Stimulated activated effector memory CD8-positive, alpha-beta T cell treated with anti-CD3 and anti-CD28 coated beads, Interleukin-12 subunit alpha, Interleukin-12 subunit beta, amount 100 ng/mL, for 72 hours (primary cell): ENCODE measurements at regions not wholly inside any gene's neighbourhood (a gene's known extent, or its start where the extent isn't known, plus 50 kb on each side); places are given as distances from the start of the nearest gene placed in this dataset.
"Not testable (repeated sequence)": the region's sequence is repeated elsewhere in the genome, so short reads cannot be mapped to it uniquely, and the experiment has no call there.

ENCODE experiments used
- ATAC-seq: fragments of 150-1000 bp; cut with Tn5 transposase; 2 replicates; pipeline ENCODE4 v1.10.0; 2021
- DNase-seq, 2 donors: peaks; one replicate each; pipeline ENCODE4 v3.0.0; 2021 to 2022; ENCODE audit warnings: low spot score in 2 of 2
- H3K27ac Mint-ChIP-seq: one replicate; pipeline ENCODE4 v1.8.0; 2022; ENCODE audit warnings: mild to moderate bottlenecking, mixed read lengths
- H3K36me3 Mint-ChIP-seq: one replicate; pipeline ENCODE4 v1.8.0; 2022; ENCODE audit warnings: mild to moderate bottlenecking, mixed read lengths
- H3K4me1 Mint-ChIP-seq: one replicate; pipeline ENCODE4 v1.8.0; 2022; ENCODE audit warnings: mixed read lengths
- H3K4me3 Mint-ChIP-seq: one replicate; pipeline ENCODE4 v1.8.0; 2022; ENCODE audit warnings: mild to moderate bottlenecking, mixed read lengths
- H3K9me3 Mint-ChIP-seq: one replicate; pipeline ENCODE4 v1.8.0; 2022; ENCODE audit warnings: mixed read lengths

DNA sequence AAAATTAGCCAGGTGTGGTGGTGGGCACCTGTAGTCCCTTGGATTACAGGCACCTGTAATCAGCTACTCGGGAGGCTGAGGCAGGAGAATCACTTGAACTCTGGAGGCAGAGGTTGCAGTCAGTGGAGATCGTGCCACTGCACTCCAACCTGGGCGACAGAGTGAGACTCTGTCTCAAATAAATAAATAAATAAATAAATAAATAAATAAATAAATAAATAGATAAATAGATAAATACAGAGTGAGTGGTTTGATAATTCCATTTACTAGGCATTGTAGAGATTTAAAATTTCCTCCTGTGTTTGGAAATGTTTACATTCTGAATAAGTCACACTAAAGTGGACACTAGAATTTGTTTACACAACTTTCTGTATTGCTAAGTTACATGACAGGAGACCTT lies 504.4 kb upstream of the SEL1L start:
- not testable (repeated sequence) for H3K9me3 Mint-ChIP-seq, H3K27ac Mint-ChIP-seq, H3K36me3 Mint-ChIP-seq, ATAC-seq, DNase-seq, H3K4me3 Mint-ChIP-seq, H3K4me1 Mint-ChIP-seq

DNA sequence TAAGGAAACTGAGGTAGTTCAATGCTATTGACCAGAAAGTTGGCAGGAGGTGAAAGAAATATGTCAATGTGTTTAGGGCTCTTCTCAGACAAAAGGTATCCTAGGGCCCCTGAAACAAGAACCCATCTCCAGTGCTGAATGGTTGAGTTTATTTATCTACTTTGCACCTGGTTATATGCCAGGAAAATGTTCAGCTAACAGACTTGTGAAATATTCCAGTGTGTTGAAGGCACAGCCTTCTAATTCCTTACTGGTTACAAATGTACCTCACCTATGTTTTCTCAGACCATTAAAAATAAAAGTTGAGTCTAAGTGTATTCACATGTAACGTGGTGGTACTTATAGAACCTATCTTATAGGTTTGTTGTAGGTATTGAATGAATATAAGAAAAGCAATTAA lies 511.7 kb upstream of the SEL1L start:
- ATAC-seq: no peak
- Mint-ChIP-seq H3K36me3 (no peaks in the 10 kb centered on the region), H3K27ac (no peak overlapping the region), H3K4me1 (no peaks in the 10 kb centered on the region), H3K9me3 (peaks cover 13% of the 10 kb centered on the region), H3K4me3 (no peak overlapping the region)
- DNase-seq: no peak

DNA sequence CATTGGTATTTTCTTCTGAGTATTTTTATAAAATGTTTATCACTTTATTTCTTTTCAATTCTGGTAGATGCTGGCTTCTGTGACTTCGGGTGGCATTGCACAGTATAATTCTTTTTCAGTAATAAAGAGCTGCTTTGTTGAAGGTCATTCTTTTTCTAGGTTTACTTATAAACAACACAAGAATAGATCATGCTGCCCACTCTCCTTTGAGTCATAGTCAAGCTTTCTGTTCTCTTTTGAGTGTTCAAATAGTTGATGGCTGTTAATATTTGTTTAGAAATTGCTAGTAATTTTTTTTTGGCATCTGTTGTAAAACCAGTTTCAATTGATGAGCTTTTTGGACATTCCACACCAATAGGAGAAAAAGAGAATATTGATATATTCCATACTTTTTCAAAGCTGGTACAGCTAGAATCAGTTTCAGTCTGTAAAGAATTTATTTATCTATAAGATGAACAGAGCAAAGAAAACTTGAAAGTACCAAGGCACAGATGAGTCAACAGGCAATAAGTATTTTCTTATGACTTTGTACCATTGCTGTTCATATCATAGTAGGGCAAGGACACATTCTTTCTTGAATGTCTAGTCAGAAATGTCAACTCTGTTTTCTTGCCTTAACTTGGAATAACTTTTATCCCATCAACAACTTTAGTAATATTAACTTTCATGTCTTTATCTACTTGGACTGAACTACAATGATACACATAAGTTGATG lies 513.0 kb upstream of the SEL1L start:
- Mint-ChIP-seq H3K27ac (no peak overlapping the region), H3K4me3 (no peak overlapping the region), H3K4me1 (no peaks in the 10 kb centered on the region), H3K9me3 (peaks cover 16% of the 10 kb centered on the region), H3K36me3 (no peaks in the 10 kb centered on the region)
- DNase-seq (no peak), ATAC-seq (no peak)

DNA sequence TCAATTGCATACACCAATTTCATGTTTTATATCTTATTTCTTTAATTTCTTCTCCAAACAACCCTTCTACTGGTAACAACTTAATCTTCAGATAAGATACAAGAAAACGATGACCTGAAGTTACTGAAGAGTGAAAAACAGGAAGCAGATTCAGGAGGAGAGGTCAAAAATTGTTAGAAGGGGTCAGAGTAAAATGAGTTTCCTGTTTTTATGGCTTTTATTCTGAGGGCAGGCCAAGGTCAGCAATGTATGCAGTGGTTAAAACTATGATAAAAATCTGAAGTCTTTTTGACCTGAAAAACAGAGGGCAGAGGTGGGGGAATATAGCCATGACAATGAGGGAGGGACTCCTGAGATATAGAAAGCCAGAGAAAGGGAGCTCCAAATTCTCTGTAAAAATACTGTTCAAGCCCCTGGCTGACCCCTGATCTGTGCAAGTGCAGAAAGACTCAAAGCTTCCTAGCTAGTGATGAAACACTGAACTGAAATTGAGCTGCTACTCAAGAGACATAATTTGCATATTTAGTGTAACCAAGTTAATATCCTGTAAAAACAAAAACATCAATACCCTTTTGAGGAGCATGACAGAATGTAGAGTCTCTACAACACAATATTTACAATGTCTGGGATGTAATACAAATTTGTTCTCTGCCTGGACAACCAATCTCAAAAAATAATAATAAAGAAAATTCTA lies 514.3 kb upstream of the SEL1L start:
- peaks cover 16% of the 10 kb centered on the region for H3K9me3 Mint-ChIP-seq
- H3K4me3 Mint-ChIP-seq: no peak overlapping the region
- H3K36me3 Mint-ChIP-seq: no peaks in the 10 kb centered on the region
- no peak for DNase-seq
- no peak overlapping the region for H3K27ac Mint-ChIP-seq
- H3K4me1 Mint-ChIP-seq: no peaks in the 10 kb centered on the region
- no peak for ATAC-seq

DNA sequence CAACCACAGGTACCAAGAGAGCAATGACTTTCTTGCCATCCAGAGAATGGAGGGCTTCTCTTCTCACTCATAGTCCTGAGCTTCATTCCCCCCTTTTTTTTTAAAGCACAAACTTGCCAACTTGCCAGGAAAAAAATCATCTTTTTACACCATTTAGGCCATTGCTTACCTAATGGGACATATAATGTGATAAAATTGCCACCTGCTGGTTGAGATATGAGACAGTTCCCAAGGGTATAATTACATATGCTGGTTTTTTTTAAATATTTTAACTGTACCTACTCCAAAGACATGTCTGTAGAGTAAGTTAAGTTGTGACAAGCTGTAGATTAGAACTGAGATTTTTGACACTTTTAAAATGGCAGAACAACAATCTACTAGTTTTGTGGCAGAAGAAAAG lies 519.1 kb upstream of the SEL1L start:
- Mint-ChIP-seq H3K4me1 (no peaks in the 10 kb centered on the region), H3K27ac (no peak overlapping the region), H3K9me3 (peaks cover 18% of the 10 kb centered on the region), H3K36me3 (no peaks in the 10 kb centered on the region), H3K4me3 (no peak overlapping the region)
- ATAC-seq: no peak
- no peak for DNase-seq

DNA sequence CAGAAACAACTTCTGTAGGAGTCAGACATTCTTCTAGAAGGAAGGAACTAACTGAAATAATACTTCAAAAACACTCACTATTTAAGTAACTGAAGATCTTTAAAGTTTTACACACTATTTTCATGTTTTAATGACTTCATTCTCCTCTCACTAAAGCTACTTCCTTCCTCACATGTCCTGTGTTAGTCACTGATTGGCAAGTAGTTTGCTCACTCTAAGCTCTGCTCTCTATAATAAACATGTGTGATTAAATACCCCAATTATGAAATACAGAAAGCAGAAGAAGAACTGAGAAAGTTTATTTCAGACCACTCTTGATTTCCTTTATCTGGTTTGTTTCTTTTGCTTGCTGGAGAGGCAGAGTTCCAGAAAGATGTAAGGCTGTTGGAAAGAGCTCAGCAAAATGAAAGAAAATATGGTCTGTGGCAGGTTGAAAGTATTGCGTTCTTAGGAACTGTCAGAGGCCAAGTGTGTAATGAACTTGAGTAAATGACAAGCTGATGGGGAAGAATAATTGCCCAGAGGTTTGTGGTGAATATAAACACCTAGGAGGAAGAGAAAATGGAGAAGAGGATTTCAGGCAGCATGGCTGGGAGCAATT lies 522.0 kb upstream of the SEL1L start:
- Mint-ChIP-seq H3K27ac (no peak overlapping the region), H3K4me3 (no peak overlapping the region), H3K4me1 (no peaks in the 10 kb centered on the region), H3K9me3 (peaks cover 13% of the 10 kb centered on the region), H3K36me3 (no peaks in the 10 kb centered on the region)
- ATAC-seq (no peak), DNase-seq (no peak)

DNA sequence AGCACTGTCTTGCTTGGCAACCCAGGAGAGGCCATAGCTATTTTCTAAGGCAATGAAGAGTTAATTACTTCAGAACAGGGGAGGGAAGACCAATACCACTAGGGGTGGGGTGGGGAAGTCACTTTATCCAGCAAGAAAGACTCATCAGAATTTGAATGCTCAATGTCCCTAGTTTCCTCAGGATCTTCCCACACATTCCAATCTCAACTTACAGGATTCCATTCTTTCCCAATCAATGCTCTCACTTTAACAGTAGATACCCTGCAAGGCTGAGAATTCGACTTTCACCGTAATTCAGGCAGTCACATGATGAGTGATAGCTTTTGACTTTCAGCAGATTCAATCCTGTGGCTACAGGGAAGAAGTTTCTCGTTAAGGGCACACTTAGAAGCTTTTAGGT lies 526.6 kb upstream of the SEL1L start:
- Mint-ChIP-seq H3K27ac (no peak overlapping the region), H3K9me3 (peaks cover 33% of the 10 kb centered on the region), H3K36me3 (no peaks in the 10 kb centered on the region), H3K4me3 (no peak overlapping the region), H3K4me1 (no peaks in the 10 kb centered on the region)
- DNase-seq (no peak), ATAC-seq (no peak)

DNA sequence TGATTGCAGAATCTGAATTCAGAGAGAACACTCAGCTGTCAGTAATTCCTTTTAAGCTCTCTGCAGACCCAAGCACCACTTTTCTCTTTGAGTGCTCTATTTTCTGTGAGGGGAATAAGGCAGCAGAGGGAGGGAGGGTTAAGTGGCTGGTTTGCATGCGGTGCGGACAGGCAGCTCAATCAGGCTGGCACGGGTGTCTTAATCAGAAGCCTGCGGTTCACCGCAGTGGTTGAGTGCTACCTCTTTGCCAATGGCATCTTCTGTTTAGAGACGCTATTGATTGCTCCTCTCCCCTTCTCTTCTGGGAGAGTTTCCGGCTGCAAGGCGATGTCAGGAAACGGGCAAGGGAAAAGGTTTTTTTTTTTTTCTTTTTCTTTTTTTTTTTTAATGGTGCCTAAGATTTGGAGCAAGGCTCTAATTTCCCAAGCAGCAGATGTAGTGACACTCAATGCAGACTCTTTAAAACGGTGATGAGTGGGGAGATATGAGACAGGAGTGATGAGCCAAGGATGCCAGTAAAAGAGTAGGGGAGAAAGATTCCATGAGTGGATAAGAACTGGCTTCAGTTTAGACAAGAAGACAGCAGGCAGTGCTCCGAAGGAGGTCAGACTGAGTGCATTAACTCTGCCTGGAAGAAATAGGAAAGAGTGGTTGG lies 533.7 kb upstream of the SEL1L start:
- H3K4me3 Mint-ChIP-seq: no peak overlapping the region
- ATAC-seq (no peak), DNase-seq (no peak)
- no peaks in the 10 kb centered on the region for H3K36me3 Mint-ChIP-seq
- peaks cover 39% of the 10 kb centered on the region for H3K9me3 Mint-ChIP-seq
- H3K27ac Mint-ChIP-seq: no peak overlapping the region
- no peaks in the 10 kb centered on the region for H3K4me1 Mint-ChIP-seq

DNA sequence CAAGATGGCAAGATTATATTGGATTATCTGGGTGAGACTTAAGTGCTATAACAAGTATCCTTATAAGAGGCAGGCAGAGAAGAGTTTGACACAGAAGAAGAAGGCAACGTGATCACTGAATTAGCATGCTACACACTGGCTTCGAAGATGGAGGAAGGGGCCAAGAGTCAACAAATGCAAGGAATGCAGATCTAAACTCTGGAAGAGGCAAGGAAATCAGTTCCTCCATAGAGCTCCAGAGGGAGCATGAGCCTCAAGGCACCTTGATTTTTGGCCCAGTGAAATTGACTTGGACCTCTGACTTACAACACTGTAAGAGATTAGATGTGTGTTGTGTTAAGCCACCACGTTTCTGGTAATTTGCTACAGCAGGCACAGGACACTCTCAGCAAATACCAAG lies 536.4 kb upstream of the SEL1L start:
- no peak overlapping the region for H3K4me3 Mint-ChIP-seq
- H3K27ac Mint-ChIP-seq: no peak overlapping the region
- ATAC-seq: no peak

DNA sequence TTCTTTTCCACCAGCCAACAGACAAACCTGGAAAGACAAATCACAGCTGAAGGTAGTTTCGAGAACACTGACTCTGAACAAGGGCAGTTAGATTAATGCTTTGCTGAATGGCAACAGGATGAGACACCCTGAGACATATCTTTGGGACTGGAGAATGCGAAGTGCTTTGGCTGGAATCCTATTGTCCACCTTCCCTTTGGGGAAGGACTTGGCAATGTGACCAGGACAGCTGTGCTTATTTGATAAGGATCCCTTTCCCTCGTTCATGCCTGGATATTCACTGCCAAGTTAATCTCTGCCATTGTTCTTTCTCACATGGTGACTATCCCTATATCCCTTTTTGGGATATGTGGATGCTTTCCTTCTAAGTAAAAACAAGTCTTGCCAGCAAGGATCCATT lies 537.1 kb upstream of the SEL1L start:
- ATAC-seq (no peak), DNase-seq (no peak)
- Mint-ChIP-seq H3K9me3 (peaks cover 21% of the 10 kb centered on the region), H3K4me3 (no peak overlapping the region), H3K27ac (no peak overlapping the region), H3K4me1 (no peaks in the 10 kb centered on the region), H3K36me3 (no peaks in the 10 kb centered on the region)

More for the DNA sequence above, 536.4 kb upstream of the SEL1L start:
- no peak for DNase-seq
- Mint-ChIP-seq H3K4me1 (no peaks in the 10 kb centered on the region), H3K9me3 (peaks cover 22% of the 10 kb centered on the region), H3K36me3 (no peaks in the 10 kb centered on the region)

DNA sequence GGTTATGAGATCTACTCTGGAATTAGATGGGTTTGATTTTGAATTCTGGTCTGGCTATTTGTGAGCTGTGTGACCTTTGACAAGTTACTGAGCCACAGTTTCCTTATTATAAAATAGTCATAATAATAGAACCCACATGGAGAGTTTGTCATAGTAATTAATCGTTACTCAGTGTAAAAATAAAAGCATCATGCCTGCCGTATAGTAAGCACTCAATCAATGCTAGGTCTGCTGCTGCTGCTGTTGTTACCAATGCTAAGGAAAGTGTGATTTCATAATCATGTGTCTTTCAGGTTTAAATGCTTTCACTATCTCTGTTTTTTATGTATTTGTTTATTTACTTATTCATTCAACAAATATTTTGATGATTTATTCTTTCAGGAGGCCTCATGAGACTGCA lies 539.9 kb upstream of the SEL1L start:
- Mint-ChIP-seq H3K9me3 (peaks cover 19% of the 10 kb centered on the region), H3K36me3 (no peaks in the 10 kb centered on the region), H3K4me1 (no peaks in the 10 kb centered on the region), H3K4me3 (no peak overlapping the region), H3K27ac (no peak overlapping the region)
- DNase-seq (no peak), ATAC-seq (no peak)

DNA sequence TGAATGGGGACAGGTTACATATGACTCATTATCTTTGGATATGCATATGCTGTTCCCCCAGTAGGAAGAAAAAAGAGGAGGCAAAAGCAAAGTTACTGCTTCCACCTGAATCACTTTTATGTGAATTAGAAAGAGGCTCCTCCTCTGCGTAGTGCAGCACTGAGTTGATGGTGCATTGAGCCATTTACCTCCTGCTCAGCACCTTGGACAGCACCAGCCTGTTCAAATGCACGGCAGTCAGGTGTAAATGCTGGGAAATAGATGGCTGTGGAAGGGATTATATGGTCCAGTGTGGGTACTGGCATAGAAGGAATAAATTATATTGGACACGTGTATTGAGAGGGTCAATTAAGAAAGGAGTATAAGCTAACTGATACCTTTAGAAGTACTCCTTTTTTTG lies 541.9 kb upstream of the SEL1L start:
- DNase-seq: no peak
- Mint-ChIP-seq H3K36me3 (no peaks in the 10 kb centered on the region), H3K9me3 (peaks cover 11% of the 10 kb centered on the region), H3K27ac (no peak overlapping the region), H3K4me1 (no peaks in the 10 kb centered on the region), H3K4me3 (no peak overlapping the region)
- no peak for ATAC-seq

DNA sequence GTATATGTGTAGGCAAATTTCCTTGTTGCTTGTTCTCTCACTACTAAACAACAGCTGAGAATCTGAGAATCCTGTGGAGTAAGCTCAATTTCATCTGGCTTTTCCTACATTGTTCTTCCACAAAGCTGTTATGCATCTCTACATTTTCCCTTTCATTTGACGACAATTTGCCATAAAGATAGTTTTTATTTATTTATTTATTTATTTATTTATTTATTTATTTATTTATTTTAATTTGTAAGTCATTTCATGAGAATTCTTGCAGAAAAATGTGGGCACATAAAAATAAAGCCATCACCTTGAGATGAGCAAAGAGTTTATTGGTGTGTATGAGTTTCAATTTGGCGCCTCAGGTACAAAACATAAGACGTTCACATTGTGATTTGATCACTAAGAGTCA lies 545.9 kb upstream of the SEL1L start:
- no peak overlapping the region for H3K27ac Mint-ChIP-seq
- ATAC-seq: no peak
- H3K9me3 Mint-ChIP-seq: peaks cover 20% of the 10 kb centered on the region
- no peak for DNase-seq
- no peak overlapping the region for H3K4me3 Mint-ChIP-seq
- no peaks in the 10 kb centered on the region for H3K36me3 Mint-ChIP-seq
- no peaks in the 10 kb centered on the region for H3K4me1 Mint-ChIP-seq

DNA sequence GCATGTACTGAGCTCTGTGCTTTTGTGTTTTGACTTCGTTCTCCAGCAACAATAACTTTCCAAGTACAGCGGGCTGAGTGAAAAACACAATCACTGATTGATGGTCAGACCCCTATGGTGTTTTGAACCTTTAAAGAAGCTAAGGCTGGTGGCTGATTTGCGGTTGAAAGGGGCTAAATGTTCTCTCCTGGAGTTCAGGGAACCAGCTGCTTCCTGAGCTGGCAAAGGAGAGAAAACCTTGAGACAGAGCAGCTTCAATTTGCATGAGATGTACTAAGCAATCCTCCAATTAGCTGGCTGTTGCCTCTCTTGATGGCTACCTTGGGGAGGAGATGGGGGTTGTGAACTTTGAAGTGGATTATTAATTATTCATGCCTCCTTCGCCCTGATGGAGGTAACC lies 546.7 kb upstream of the SEL1L start:
- no peak for DNase-seq
- Mint-ChIP-seq H3K4me1 (no peaks in the 10 kb centered on the region), H3K36me3 (no peaks in the 10 kb centered on the region), H3K4me3 (no peak overlapping the region), H3K9me3 (peaks cover 19% of the 10 kb centered on the region), H3K27ac (no peak overlapping the region)
- no peak for ATAC-seq

DNA sequence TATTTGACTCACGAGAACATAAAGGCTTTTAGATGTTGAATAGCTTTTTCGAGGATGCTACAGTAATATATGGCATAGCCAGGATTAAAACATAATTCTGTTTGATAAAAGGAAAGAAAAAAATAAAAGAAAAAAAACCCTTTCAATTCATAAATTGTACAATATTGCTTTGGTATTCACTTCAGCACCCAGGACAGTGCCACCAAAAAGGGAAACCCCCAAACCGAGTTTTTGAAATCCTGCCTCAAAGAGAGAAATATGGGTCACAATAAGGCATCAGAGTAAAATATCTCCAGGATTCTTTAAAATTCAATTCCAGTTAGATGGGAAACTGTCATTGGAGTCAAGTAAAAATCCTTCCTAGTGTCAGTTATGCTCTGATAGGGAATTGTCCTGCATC lies 551.2 kb upstream of the SEL1L start:
- no peak for ATAC-seq
- H3K4me1 Mint-ChIP-seq: no peaks in the 10 kb centered on the region
- no peak overlapping the region for H3K4me3 Mint-ChIP-seq
- no peak overlapping the region for H3K27ac Mint-ChIP-seq
- no peak for DNase-seq
- H3K9me3 Mint-ChIP-seq: peaks cover 15% of the 10 kb centered on the region
- H3K36me3 Mint-ChIP-seq: peaks cover 6% of the 10 kb centered on the region

DNA sequence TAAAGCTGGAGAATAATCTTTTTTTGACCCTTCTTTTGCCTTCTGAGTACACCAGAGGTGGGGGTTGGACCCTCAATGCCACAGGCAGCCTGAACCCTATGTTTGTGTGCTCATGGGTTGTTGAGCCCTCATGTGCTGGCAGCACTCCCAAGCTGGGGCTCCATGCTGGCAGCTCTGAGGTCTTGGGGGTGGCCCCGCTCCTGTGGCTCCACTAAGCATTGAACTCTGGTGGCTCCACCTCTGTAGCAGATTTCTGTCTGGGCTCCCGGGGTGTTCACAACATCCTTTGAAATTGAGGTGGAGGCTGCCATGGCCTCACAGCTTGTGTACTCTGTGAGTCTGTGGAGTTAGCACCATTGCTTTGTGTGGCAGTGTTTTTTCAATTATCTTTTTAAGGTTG lies 557.4 kb upstream of the SEL1L start:
- H3K9me3 Mint-ChIP-seq: peaks cover 6% of the 10 kb centered on the region
- H3K27ac Mint-ChIP-seq: no peak overlapping the region
- no peak overlapping the region for H3K4me3 Mint-ChIP-seq
- ATAC-seq (no peak), DNase-seq (no peak)
- H3K36me3 Mint-ChIP-seq: peaks cover 6% of the 10 kb centered on the region
- no peaks in the 10 kb centered on the region for H3K4me1 Mint-ChIP-seq
